ENCODE measurements at regions not wholly inside any gene's neighbourhood (a gene's known extent, or its start where the extent isn't known, plus 50 kb on each side); places are given as distances from the start of the nearest gene placed in this dataset.
"Not testable (repeated sequence)": the region's sequence is repeated elsewhere in the genome, so short reads cannot be mapped to it uniquely, and the experiment has no call there.

- DNase-seq: no peak
Measured at GRCh38 chr5:126002222-126002897, 420.8 kb upstream of the GRAMD2B start.

GRCh38 chr5:126003309-126003708 is 419.9 kb upstream of the GRAMD2B start:
- no peak for DNase-seq

DNA sequence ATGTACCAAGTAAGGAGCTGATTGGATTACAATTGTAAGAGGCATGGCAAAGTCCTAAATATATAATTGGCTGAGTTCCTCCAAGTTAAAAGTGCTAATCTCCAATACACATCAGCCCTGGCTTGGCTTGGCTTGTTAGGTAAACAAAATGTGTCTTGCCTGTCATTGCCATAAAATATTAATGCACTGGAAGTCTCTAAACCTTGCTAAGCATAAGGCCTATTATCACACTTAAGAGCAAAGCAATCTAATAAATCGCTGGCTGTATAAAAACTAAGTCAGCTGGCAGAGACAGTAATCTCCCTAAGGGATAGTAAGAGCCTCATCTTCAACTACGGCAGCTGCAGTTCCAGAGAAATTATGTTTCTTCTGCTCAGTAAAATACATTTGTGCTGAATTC is 418.6 kb upstream of the GRAMD2B start:
- DNase-seq: no peak

DNA sequence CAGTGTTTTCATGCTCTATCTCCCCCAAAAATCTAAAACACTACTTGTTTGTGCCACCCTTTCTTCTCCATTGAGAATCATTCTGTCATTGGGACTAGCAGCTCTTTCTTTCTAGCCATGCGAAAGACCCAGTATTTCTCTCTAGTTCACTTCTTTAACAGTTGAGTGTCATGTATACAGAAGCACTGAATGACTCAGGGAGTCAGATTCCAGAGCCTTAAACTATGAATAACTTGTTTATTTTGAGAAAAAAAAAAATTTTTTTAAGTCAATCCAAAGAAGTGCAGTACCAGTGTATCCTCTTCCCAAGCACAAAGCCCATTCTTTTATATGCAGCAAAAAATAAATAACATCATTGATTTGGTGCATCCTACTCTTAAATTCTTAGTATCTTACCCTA is 415.4 kb upstream of the GRAMD2B start:
- no peak for DNase-seq

- DNase-seq: no peak
Measured at GRCh38 chr5:126009566-126009965, 413.6 kb upstream of the GRAMD2B start.

DNA sequence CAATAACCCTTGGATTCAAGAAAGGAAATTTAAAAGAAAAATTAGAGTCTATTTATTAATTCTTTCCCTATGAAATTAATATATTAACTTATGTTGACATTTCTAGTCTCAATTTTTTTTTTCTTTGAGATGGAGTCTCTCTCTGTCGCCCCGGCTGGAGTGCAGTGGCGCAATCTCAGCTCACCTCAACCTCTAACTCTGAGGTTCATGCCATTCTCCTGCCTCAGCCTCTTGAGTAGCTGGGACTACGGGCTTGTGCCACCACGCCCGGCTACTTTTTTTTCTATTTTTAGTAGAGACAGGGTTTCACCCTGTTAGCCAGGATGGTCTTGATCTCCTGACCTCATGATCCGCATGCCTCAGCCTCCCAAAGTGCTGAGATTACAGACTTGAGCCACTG is 411.7 kb upstream of the GRAMD2B start:
- DNase-seq: not testable (repeated sequence)

DNA sequence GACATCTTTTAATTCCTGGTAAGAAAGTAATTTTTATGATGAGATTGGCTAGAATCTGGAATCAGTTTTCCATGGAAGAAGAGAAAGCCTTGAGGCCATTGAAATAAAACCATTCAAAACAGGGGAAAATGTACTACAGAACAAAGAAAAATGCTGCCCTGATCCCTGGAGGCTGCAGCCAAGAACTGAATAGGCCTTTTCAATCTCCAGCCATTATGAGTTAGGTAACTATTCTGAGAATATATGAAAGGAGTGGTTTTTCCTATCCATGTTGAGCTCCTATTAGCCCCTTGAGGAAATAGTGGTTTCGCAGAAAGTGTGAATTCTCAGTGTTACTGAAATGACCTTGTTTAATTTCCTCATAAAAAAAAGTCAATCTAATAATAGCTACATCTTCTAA is 408.5 kb upstream of the GRAMD2B start:
- no peak for DNase-seq

- DNase-seq: no peak
Measured at GRCh38 chr5:126015235-126016181, 407.7 kb upstream of the GRAMD2B start.

DNA sequence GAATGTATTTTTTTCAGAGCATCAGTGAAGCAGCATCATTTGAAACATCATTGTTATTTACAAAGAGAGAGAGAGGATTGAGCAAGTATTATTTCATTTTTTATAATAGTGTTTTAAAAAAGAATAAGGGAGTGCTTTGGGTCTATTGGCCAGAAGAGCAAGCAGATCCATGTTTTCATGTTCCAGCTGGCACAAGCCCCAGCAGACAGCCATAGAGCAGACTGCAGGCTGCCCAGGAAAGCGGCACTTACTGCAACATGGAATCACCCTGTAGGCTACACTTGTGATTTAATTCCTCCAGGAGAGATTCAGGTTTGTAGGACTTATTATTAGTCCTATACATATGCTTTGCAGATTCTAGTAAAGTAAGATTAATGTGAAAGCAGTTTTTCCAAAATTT is 407.0 kb upstream of the GRAMD2B start:
- DNase-seq: no peak

DNA sequence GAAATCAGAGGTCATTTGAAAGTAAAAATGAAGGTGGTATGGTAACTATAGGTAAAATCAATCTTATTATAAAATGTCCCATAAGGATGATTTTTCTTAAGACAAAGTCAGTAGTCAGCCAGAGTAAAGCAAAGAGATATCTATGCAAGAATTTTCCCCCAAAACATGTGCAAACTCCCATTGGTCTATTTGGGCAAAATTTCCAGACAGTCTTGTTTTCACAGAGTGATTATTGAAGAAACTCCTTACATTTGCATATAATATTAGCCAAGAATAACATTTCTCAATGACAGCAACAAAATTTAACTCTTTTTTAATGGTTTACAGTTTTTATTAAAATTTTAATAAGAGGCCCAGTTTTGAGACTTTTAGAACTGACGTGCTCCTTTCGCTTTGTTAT is 406.1 kb upstream of the GRAMD2B start:
- no peak for DNase-seq

- DNase-seq: no peak
Measured at GRCh38 chr5:126020770-126021169, 402.4 kb upstream of the GRAMD2B start.

- no peak for DNase-seq
Measured at GRCh38 chr5:126023994-126024441, 399.2 kb upstream of the GRAMD2B start.

DNA sequence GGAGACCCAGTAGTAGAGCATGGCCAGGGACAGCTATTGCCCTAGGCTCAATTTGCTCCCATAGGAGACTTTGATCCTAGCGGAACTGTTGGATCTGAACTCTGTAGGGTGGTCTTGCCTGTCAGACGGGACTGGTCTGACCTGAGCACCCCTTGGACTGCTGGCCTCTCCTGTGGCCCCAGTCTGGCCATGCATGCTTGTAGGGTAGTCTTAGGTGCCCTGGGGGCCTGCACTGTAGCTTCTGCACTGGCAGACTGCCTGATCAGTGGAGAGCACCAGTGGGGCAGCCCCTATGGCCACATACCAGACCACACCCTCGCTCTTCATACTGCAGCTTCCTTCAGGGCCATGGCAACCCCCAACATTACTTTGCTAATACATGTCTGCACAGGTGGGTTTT is 396.1 kb upstream of the GRAMD2B start:
- DNase-seq: no peak

DNA sequence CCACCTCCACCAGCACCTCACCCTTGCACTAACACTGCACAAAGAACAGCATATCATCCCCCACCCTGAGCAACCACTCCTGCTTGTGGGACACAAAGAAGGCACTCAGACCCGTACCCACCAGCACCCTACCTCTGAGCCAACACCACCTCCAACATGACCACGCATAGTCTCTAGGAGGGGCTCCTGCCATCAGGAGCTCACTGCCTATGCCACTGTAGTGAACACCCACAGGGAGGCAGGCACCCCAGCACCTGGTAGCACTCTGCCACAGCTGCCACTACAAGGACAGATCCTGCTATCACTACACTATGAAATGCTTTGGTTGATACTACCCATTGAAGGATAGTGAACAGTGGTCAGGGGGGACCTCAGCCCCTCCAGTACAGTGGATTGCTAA is 395.6 kb upstream of the GRAMD2B start:
- DNase-seq: no peak

DNA sequence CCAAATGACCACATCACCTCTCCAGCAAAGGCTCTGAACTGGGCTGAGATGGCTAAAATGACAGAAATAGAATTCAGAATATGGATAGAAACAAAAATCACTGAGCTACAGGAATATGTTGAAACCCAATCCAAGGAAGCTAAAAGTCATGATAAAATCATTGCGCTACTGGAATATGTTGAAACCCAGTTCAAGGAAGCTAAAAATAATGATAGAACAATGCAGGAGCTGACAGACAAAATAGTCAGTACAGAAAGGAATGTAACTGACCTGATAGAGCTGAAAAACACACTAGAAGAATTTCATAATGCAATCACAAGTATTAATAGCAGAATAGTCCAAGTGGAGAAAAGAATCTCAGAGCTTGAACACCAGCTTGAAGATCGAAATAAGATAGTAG is 394.9 kb upstream of the GRAMD2B start:
- no peak for DNase-seq

DNA sequence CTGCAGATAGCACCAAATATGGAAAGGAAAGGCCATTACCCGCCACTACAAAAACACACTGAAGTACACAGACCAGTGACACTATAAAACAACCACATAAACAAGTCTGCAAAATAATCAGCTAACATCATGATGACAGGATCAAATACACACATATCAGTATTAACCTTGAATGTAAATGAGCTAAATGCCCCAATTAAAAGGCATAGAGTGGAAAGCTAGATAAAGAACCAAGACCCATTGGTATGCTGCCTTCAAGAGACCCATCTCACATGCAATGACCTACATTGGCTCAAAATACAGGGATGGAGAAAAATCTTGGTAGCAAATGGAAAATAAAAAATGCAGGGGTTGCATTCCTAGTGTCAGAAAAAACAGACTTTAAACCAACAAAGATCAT is 393.9 kb upstream of the GRAMD2B start:
- DNase-seq: not testable (repeated sequence)

GRCh38 chr5:126030698-126031097 is 392.5 kb upstream of the GRAMD2B start:
- no peak for DNase-seq

GRCh38 chr5:126031989-126032716 is 391.1 kb upstream of the GRAMD2B start:
- DNase-seq: no peak

DNA sequence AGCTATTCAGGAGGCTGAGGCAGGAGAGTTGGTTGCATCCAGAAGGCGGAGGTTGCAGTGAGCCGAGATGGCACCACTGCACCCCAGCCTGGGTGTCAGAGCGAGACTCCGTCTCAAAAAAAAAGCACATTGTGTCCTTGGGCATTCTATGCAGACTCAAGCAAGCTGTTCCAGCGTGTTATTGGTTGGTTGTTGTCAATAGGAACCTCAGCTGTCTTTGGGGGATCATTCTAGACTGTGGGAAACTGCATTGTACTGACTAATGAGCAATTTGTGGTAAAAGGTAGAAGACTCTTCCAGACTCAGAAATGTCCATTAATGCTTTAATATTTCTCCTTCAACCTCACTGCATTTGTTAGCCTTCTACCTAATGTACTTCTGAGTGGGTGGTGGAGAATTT is 379.5 kb upstream of the GRAMD2B start:
- no peak for DNase-seq

DNA sequence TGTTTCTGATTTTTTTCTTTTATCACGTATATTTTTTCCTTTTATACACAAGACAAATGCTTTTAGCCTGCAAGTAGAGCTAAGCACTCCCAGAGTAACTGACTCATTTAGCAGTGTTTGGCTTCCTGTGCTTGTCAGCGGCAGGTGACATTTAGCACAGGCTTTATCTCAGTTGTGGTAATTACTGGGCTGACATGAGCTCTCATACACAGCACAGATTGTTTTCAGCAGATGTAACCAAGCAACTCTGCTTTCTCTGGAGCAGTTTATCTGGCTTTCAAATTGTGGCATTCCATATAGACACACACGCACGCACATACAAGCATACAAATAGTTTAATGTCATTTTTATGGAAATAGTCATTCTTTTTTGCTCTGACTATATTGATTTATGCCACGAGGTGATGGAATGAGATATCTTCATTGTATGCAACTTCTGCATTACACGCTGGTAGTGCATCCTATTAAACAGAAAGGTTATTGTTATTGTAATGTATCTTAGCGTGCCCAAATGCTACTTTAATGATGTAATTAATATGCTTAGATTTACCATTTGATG is 379.0 kb upstream of the GRAMD2B start:
- no peak for DNase-seq

DNA sequence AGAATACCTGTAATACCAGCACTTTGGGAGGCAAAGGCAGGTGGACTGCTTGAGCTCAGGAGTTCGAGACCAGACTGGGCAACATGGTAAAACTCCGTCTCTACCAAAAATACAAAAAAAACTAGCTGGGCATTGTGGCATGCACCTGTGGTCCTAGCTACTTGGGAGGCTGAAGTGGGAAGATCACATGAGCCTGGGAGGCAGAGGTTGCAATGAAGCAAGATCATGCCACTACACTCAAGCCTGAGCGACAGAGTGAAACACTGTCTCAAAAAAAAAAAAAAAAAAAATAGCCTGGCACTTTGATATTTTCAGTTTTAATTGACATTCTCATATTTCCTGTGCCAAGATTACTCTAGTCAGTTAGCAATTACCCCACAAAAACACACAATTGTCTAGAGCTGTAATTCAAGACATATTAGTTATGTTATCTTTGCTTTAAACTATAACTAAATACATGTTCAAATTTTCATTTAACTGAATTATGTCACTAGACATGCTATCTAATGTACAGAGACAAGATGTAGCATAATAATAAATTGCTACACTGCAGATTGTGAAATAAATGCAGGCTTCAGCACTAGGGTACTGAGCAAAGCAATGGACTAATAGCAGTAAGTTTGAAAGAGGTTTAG is 378.2 kb upstream of the GRAMD2B start:
- no peak for DNase-seq

GRCh38 chr5:126046318-126046717 is 376.9 kb upstream of the GRAMD2B start:
- no peak for DNase-seq

Measured in activated CD4-positive, CD25-positive, alpha-beta regulatory T cell (primary cell).